ENCODE measurements at regions not wholly inside any gene's neighbourhood (a gene's known extent, or its start where the extent isn't known, plus 50 kb on each side); places are given as distances from the start of the nearest gene placed in this dataset.
A peak's percentile ranks its signal among the peaks of the same experiment; 100 is the strongest.
"Not testable (repeated sequence)": the region's sequence is repeated elsewhere in the genome, so short reads cannot be mapped to it uniquely, and the experiment has no call there.

DNA sequence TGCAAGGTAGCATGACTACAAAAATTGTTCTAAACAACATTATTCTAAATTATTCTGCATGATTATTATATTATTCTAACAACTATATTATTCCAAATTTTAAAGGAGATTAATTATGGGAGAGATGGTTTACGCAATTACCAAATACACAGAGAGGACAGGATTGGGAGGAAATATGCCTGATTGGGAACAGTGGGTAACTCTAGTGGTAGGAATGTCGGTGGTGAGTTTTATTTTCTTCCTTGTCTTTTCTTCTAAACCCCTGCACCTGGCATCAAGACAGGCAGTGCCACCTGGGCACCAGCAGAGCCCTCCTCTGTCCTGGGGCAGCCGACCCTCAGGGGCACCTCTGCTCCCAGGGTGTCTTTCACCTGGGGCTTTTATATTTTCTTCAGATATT lies 357.6 kb downstream of the BCL2L11 start:
- Mint-ChIP-seq H3K4me3 (peak overlapping the region; percentile 65), H3K27ac (peak overlapping the region; percentile 96), H3K4me1 (peaks cover 23% of the 10 kb centered on the region)
- not testable (repeated sequence) for H3K27me3 Mint-ChIP-seq, H3K36me3 Mint-ChIP-seq, ATAC-seq, H3K9me3 Mint-ChIP-seq

DNA sequence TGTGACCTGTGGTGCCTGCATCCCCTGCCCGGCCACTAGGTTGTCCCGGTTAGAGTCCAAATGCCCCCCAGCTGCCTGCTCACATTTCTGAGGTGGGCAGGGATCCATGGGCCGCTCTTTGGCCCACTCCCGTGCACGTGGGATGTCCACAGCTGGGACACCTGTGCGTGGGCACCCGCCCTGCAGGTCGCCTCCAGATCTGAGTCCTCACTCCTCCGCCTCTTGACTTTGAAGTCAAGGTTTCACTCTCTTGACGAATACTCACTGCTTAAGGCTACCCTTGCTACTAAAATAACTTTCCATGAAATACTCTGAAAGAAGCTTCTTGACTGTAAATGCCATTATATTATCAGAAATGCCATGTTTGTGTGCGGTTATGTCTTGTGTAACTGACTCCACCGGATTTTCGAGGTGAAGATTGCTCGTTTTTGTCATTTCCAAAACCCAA lies 358.2 kb downstream of the BCL2L11 start:
- not testable (repeated sequence) for H3K9me3 Mint-ChIP-seq, H3K36me3 Mint-ChIP-seq, H3K27me3 Mint-ChIP-seq
- ATAC-seq: peak; percentile 78
- peak overlapping the region; percentile 65 for H3K4me3 Mint-ChIP-seq
- peak overlapping the region; percentile 96 for H3K27ac Mint-ChIP-seq
- H3K4me1 Mint-ChIP-seq: peaks cover 20% of the 10 kb centered on the region

DNA sequence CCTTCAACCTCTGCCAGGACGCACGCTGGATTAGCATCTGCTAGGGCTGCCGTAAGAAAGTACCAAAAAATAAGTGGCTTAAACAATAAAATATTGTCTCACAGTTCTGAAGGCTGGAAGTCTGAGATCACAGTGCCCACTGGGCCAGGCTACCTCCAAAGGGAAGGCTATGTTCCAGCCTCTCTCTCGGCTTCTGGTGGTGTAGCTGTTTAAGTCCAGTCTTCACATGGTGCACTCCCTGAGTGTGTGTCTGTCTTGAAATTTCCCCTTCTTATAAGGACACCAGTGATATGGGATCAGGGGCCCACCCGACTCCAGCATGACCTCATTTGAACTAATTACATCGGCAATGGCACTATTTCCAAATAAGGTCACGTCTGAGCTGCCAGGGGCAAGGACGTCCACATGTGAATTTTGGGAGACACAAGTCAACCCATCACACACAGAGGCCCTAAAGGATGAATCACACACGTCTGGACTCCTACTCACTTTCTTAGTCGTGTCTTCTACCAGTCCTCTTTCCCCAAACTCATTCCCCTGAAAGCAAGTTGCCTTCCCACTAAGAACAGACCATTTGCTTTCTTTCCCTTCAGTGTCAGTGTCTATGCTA lies 359.4 kb downstream of the BCL2L11 start:
- H3K27me3 Mint-ChIP-seq, H3K36me3 Mint-ChIP-seq, H3K9me3 Mint-ChIP-seq: not testable (repeated sequence)
- H3K4me3 Mint-ChIP-seq: peak overlapping the region; percentile 52
- peaks cover 15% of the 10 kb centered on the region for H3K4me1 Mint-ChIP-seq
- ATAC-seq: peak; percentile 71
- H3K27ac Mint-ChIP-seq: peak overlapping the region; percentile 96

DNA sequence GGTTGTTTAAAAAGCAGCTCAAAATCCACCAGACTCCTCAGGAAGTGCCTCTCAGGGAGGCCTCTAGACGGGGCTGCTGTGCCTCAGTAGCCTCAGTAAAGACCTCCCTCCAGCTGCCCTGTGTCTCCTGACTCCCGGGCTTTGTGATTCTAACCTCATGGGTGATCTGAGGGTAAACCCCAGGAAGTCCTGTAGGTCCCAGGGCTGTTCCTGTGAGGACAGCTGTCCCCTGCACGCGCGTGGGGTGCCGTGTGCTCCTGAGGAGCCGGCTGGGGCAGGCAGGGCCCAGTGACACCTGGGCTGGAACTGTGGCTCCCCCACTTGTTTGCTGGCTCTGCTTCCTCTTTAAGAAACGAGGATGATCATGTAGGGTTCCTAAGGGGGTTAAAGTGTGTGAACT lies 359.9 kb downstream of the BCL2L11 start:
- not testable (repeated sequence) for H3K9me3 Mint-ChIP-seq, H3K36me3 Mint-ChIP-seq, H3K27me3 Mint-ChIP-seq
- peaks cover 15% of the 10 kb centered on the region for H3K4me1 Mint-ChIP-seq
- peak overlapping the region; percentile 36 for H3K4me3 Mint-ChIP-seq
- peak; percentile 62 for ATAC-seq
- peak overlapping the region; percentile 96 for H3K27ac Mint-ChIP-seq

DNA sequence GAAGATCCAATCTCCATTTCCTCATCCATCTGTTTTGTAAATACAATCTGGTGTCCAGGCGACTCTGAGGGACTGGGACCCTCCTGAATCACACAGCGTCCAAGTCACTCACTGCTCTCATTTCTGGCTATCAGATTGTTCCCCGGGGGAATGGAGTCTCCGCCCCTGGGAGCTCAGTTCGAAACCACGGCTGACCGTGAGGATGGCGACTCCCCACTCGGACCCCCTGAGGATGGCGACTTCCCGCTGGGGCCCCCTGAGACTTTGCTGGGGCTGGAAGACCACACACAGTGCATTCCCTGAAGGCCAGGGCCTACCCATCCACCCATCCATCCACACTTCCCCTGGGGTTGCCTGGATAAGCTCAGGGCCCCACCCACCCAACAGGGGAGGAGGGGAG lies 360.5 kb downstream of the BCL2L11 start:
- not testable (repeated sequence) for H3K9me3 Mint-ChIP-seq, H3K27me3 Mint-ChIP-seq, H3K36me3 Mint-ChIP-seq, ATAC-seq, H3K4me3 Mint-ChIP-seq
- H3K27ac Mint-ChIP-seq: peak overlapping the region; percentile 96
- peaks cover 15% of the 10 kb centered on the region for H3K4me1 Mint-ChIP-seq

DNA sequence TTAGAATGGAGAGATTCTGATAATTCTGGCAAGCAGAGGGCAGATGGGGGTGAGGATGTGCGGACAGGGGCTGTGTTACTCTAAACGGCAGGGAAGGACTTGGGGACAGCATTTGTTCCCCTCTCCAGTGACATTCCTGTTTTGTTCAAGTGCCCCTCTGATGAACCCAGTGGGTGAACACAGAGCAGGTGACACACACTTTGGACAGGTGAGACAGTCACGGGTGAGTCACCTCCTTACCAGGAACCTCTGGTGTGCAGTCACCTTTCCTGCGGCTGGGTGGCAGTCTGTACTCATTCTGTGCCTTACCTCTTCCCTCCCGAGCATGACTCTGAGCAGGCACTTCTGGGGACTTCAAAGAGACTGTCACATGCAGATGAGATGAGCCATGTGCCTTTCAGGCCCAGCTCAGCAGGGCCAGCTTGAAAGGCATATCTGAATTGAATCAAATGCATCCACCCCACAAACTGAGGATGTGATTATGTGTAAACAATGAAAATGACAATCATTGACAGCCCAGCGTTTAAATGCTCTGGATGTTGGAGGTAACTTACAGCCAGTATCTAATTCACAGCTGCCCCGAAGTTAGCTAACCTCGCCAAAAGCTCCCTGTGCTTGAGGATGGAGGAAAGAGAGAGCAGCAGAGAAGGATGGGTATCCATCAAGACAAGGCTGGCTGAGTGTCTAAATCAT lies 362.4 kb downstream of the BCL2L11 start:
- not testable (repeated sequence) for H3K36me3 Mint-ChIP-seq, H3K27me3 Mint-ChIP-seq, H3K9me3 Mint-ChIP-seq, H3K4me3 Mint-ChIP-seq, H3K27ac Mint-ChIP-seq
- ATAC-seq: peak; percentile 74
- peaks cover 15% of the 10 kb centered on the region for H3K4me1 Mint-ChIP-seq

DNA sequence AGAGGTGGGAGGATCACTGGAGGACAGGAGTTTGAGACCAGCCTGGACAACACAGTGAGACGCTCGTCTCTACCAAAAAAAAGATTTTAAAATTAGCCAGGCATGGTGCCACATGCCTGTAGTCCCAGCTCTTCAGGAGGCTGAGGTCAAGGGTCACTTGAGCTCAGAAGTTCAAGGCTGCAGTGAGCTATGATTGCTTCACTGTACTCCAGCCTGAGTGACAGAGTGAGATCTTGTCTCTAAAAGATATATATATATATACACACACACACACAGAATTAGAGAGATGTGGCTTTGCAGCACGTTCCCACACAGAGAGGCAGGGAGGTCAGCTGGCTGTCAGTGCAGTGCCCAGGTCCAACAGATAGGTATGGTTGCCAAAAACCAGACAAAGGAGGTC lies 363.4 kb downstream of the BCL2L11 start:
- not testable (repeated sequence) for H3K27me3 Mint-ChIP-seq, H3K27ac Mint-ChIP-seq, ATAC-seq, H3K9me3 Mint-ChIP-seq, H3K4me1 Mint-ChIP-seq, H3K36me3 Mint-ChIP-seq, H3K4me3 Mint-ChIP-seq

DNA sequence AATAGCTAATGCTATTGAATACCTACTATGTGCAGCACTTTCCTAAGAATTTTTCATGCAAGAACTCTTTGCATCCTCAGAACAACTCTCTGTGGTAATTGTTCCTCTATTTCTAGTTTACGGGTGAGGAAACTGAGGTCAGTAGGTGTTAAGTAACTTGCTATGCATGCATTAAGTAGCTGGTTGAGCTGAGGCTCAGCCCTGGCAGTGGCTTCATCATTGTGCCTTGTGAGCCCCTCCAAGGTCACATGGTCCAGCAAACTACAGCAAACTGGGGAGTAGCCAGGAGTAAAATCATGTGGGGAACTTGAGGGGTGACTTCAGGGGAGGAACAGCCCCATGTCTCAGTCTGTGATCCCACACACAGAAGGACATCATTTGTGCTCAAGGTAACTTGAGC lies 365.2 kb downstream of the BCL2L11 start:
- H3K27ac Mint-ChIP-seq, H3K9me3 Mint-ChIP-seq, H3K36me3 Mint-ChIP-seq, ATAC-seq, H3K27me3 Mint-ChIP-seq, H3K4me3 Mint-ChIP-seq, H3K4me1 Mint-ChIP-seq: not testable (repeated sequence)

DNA sequence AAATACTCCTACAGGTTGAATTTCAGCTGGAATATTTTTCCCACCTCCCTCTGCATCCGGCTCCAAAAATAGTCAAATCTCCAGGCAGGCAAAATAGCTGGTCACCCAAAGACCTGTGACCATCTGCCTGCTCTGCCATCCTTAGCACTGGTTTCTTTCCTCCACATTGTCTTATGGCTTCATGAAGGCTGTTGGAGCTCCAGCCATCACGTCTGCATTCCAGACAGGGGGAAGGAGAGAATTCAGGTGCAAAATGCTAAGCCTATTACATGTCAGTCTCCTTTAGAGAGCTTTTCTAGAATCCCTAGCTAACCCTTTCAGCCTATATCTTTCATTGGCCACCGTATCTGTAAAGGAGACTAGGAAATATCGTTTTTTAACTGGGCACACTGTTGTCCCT lies 367.7 kb downstream of the BCL2L11 start:
- not testable (repeated sequence) for H3K27me3 Mint-ChIP-seq, H3K4me1 Mint-ChIP-seq

DNA sequence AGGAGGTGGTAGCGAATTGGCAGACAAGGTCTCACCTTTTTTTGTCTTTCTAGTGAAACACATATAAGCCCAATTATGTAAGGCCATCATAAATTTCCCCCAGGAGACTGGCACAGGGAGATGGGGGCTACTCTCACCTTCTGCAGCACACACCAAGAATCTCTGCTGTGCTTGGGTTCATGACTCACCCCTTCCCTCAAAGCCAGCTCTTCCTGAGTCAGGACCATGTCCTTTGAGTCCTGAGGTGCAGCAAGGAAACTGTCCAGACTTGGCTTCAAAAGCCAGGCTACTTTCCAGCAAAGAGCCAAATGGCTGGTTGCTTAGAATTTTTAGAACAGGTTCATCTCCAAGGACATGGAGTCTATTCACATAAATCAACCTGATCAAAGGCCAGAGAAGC lies 368.7 kb downstream of the BCL2L11 start:
- not testable (repeated sequence) for H3K27me3 Mint-ChIP-seq, H3K27ac Mint-ChIP-seq, ATAC-seq, H3K36me3 Mint-ChIP-seq, H3K9me3 Mint-ChIP-seq, H3K4me3 Mint-ChIP-seq, H3K4me1 Mint-ChIP-seq

More for the DNA sequence above, 367.7 kb downstream of the BCL2L11 start:
- not testable (repeated sequence) for H3K4me3 Mint-ChIP-seq, H3K36me3 Mint-ChIP-seq, H3K27ac Mint-ChIP-seq, H3K9me3 Mint-ChIP-seq, ATAC-seq

DNA sequence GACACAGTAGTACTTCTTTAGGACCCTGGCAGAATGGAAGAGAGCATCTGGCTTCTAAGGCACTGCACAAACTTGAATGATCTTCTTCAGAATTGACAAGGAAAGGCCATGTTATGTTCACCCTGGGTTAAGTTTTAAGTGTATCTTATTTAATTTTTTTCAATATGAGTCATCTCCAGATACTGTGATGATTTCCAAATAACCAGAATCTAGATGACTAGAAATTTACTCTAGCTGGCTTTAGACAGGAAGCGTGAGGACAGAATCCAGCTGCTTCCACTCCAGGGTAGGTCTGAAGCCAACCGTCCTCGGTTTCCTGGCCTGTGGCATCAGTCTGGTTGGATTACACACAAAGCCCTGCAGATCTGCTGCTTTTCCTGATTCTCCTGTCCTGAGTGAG lies 370.5 kb downstream of the BCL2L11 start:
- H3K36me3 Mint-ChIP-seq, H3K27ac Mint-ChIP-seq, H3K9me3 Mint-ChIP-seq, H3K4me3 Mint-ChIP-seq, H3K4me1 Mint-ChIP-seq, H3K27me3 Mint-ChIP-seq: not testable (repeated sequence)
- ATAC-seq: peak; percentile 52

DNA sequence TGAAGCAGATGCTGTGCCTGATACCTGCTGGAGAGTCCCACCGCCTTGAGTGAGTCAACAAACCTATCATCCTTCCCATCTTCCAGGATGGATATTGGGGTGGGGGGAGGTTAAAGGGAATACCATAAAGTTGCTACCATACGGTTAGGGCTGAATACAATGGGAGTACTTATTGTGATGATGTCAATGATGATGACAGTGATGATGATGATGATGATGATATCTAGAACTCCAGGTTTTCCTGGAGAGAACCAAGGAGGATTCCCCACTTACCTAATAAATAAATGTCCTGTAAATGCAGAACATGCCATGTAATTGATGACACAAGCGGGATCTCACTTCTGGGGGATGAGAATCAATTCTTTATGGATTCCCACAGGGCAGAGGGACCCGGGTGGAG lies 370.9 kb downstream of the BCL2L11 start:
- H3K27ac Mint-ChIP-seq: not testable (repeated sequence)

DNA sequence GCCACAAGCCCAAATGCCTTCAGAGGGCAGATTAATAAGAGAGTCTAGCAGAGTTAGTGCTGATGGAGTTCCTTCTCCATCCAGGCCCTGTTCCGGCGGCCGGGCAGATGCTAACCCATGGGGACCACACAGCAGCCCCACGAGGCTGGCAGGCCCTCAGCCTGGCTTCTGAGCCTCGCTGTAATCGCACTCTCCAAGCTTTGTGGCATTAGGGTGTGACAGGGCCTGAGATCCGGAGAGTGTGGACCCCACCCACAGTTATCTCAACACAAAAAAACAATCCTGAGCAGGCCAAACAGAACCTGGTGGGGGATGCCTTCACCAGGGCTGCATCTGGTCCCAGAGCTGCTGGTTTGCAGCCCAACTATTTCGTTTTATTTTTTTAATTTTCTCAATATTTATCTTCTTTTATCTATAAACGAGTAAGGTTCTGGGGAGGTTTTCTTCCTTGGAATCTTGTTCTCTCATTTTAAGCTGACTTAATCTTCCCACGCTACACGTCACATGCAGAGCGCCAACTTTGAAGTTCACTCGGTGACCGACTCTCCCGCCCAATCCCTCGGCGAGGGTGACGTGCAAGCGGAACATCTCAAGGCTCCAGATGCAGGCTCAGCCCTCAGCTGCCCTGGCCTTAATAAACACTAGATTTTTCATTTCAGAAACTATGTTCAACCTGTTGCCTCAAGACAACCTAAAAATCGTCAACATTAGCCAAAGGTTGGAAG lies 372.4 kb downstream of the BCL2L11 start:
- H3K9me3 Mint-ChIP-seq, H3K4me1 Mint-ChIP-seq, H3K27me3 Mint-ChIP-seq, H3K27ac Mint-ChIP-seq, H3K36me3 Mint-ChIP-seq: not testable (repeated sequence)
- peak overlapping the region; percentile 62 for H3K4me3 Mint-ChIP-seq
- peak; percentile 17 for ATAC-seq

More for the DNA sequence above, 370.9 kb downstream of the BCL2L11 start:
- not testable (repeated sequence) for H3K4me3 Mint-ChIP-seq, ATAC-seq, H3K9me3 Mint-ChIP-seq, H3K4me1 Mint-ChIP-seq, H3K36me3 Mint-ChIP-seq, H3K27me3 Mint-ChIP-seq

DNA sequence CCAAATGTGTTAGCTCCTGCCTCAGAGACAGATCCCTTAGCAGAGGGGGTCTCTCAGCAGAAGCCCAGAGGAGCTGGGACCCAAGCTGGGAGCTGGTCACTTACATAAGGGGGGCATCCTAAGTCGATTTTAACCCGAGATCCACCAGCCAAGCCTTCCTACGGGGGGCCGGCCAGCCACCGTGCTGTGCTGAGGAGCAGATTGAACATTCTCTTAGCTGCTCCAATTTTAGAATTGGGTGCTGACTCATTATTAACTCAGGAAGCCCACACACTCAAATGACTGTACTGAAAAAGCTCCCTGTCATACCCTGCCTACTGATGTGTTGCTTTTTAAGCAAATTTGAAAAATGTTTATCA lies 373.0 kb downstream of the BCL2L11 start:
- H3K27ac Mint-ChIP-seq: peak overlapping the region; percentile 49

DNA sequence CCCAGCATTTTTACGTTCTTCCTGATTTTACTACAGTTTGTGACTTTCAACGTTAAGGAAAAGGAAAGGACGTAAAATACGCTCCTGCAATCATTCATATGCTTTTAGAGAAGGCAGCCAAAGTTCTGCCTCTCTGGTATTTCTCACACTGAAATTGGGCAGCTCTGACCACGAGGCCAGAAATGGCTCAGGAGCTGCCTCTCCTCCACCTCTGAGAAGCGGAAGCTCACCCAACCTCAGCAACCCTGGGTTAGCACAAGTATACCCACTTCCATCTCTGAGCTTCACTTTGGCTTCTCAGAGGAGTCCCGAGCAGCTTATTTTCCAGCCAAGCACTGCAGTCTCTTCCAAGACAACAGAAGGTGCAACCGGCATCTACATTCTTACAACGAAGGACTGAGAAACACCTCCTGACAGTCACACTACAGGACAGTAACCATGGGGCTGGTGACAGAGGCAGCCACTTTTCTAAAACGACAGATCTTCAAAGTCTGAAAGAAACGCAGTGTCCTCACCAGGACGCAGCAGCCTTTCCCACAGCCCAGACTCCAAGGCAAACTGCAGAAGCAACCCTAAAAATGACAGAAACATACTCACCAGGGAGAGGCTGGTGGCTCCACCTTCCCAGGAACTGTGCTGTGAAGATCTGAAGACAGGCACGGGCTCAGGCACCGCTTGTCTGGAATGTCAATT lies 373.7 kb downstream of the BCL2L11 start:
- H3K27me3 Mint-ChIP-seq, H3K36me3 Mint-ChIP-seq, H3K9me3 Mint-ChIP-seq, H3K4me1 Mint-ChIP-seq: not testable (repeated sequence)
- ATAC-seq: peak; percentile 82
- Mint-ChIP-seq H3K27ac (peak overlapping the region; percentile 49), H3K4me3 (peak overlapping the region; percentile 54)

More for the DNA sequence above, 373.0 kb downstream of the BCL2L11 start:
- H3K4me3 Mint-ChIP-seq: peak overlapping the region; percentile 62
- not testable (repeated sequence) for H3K27me3 Mint-ChIP-seq, H3K4me1 Mint-ChIP-seq, H3K36me3 Mint-ChIP-seq, H3K9me3 Mint-ChIP-seq
- ATAC-seq: peak; percentile 75

DNA sequence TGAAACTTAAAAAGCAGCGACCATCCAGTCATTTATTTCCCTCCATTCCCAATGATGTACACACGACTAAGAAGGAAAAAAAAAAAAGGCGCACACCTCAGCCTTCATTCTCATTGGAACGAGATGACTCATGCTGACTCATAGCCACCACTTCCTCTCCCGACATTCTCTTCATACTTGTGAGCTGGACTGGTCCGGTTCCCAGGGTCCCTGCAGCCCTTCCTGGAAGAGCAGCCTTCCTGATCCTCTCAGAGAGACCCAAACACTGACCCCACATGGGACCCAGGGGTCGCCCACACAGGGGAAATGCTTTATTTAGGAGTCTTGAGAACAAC lies 374.2 kb downstream of the BCL2L11 start:
- peak; percentile 58 for ATAC-seq

More for the DNA sequence above, 374.2 kb downstream of the BCL2L11 start:
- not testable (repeated sequence) for H3K36me3 Mint-ChIP-seq, H3K9me3 Mint-ChIP-seq, H3K4me1 Mint-ChIP-seq, H3K27me3 Mint-ChIP-seq, H3K27ac Mint-ChIP-seq
- H3K4me3 Mint-ChIP-seq: peak overlapping the region; percentile 54
